ENCODE measurements at regions not wholly inside any gene's neighbourhood (a gene's known extent, or its start where the extent isn't known, plus 50 kb on each side); places are given as distances from the start of the nearest gene placed in this dataset.

GRCh38 chr9:115204904-115205453 lies 87.0 kb upstream of the TNC start (continued):
- no peak for TF ChIP-seq CTCF (IDR thresholded peaks at IDR 0.05)
- TF ChIP-seq FOXM1 (IDR thresholded peaks at IDR 0.05; ENCODE audit: low read depth) = peak; percentile 72
- TF ChIP-seq PBX3 (IDR thresholded peaks at IDR 0.05) = peak; percentile 86
- TF ChIP-seq TCF12 (IDR thresholded peaks at IDR 0.05) = peak; percentile 89
- TF ChIP-seq GABPA (IDR thresholded peaks at IDR 0.05; ENCODE audit: low read depth) = no peak
- TF ChIP-seq FOSL2 (IDR thresholded peaks at IDR 0.05; ENCODE audit: borderline replicate concordance, low read depth) = peak; percentile 96
- no peak for TF ChIP-seq ELF1 (IDR thresholded peaks at IDR 0.05)
- peak; percentile 81; the same call in 1 of the 2 replicates for TF ChIP-seq POLR2AphosphoS5 (IDR thresholded peaks at IDR 0.05; ENCODE audit: low read depth, low read length)
- peak; percentile 90 for TF ChIP-seq RXRA (IDR thresholded peaks at IDR 0.05; ENCODE audit: borderline replicate concordance, low read depth)
- no peak for TF ChIP-seq FOXJ3 (CRISPR knock-in tag; IDR thresholded peaks at IDR 0.05)
- TF ChIP-seq SMC3 (IDR thresholded peaks at IDR 0.05; ENCODE audit: low read depth, low read length) = no peak
- TF ChIP-seq IRF3 (IDR thresholded peaks at IDR 0.05; ENCODE audit: low read depth, low read length) = no peak
- TF ChIP-seq NFIC (IDR thresholded peaks at IDR 0.05; ENCODE audit: borderline replicate concordance) = peak; percentile 65; the same call in 1 of the 2 replicates
- peak in 1 of 2 experiments; percentile 92; a peak in 2 of 4 replicates for TF ChIP-seq EP300 (IDR thresholded peaks at IDR 0.05; ENCODE audit: borderline replicate concordance in 1 of 2, low read depth in 1 of 2, low read length in 1 of 2)
- no peak for TF ChIP-seq ZBTB33 (IDR thresholded peaks at IDR 0.05; ENCODE audit: borderline replicate concordance, low read depth)
- TF ChIP-seq NRF1 (IDR thresholded peaks at IDR 0.05; ENCODE audit: low read depth, low read length) = no peak
- no peak for TF ChIP-seq MAX (IDR thresholded peaks at IDR 0.05; ENCODE audit: low read depth)
- peak; percentile 97 for TF ChIP-seq JUND (IDR thresholded peaks at IDR 0.05)
- TF ChIP-seq TEAD4 (IDR thresholded peaks at IDR 0.05; ENCODE audit: borderline replicate concordance, insufficient read depth) = peak; percentile 70
- TF ChIP-seq TAF1 (IDR thresholded peaks at IDR 0.05; ENCODE audit: borderline replicate concordance, low read depth, low read length) = no peak
- TF ChIP-seq EZH2phosphoT487 (IDR thresholded peaks at IDR 0.05; ENCODE audit: borderline replicate concordance, low read depth) = no peak

All from SK-N-SH (cell line).